ENCODE measurements at regions not wholly inside any gene's neighbourhood (a gene's known extent, or its start where the extent isn't known, plus 50 kb on each side); places are given as distances from the start of the nearest gene placed in this dataset.

GRCh38 chr14:86858031-86858430 is 1135.0 kb downstream of the GALC start:
- no peak overlapping the region for H2AFZ ChIP-seq (replicated peaks; ENCODE audit: low read length, poor library complexity)
- no peak overlapping the region for H3K4me3 ChIP-seq (ENCODE audit: insufficient read depth, low read depth, low read length)
- H3K4ac ChIP-seq (ENCODE audit: low read depth, low read length): peak overlapping the region; percentile 52; the same call in 1 of the 2 replicates
- peak overlapping the region; percentile 77; the same call in 1 of the 2 replicates for H4K5ac ChIP-seq (ENCODE audit: low read depth, low read length)
- dilution Hi-C loops (cut with HindIII; ENCODE audit: low sequenced_read_pairs, unreplicated experiment) (no loop called here), in situ Hi-C loops (cut with MboI; ENCODE audit: low sequenced_read_pairs) (no loop called here), intact Hi-C loops (cut with micrococcal nuclease) (no loop called here)
- peak overlapping the region; percentile 35 to 40 for H4K8ac ChIP-seq (ENCODE audit: low read depth in 2 of 2, low read length in 2 of 2)
- DNase-seq (peak; percentile 59), ATAC-seq (ENCODE audit: low read depth) (peak; percentile 72)
- CTCF ChIA-PET: no interaction called here
- no peaks in the 10 kb centered on the region for H4K20me1 ChIP-seq (ENCODE audit: insufficient read depth, low read length)
- WGBS, 2 experiments (ENCODE audit: extremely low coverage in 2 of 2, insufficient read length in 1 of 2): no CpG with 5 or more reads among the region's 3 CpGs
- no peak overlapping the region for H3K27ac ChIP-seq (ENCODE audit: insufficient read depth, low read length)
- peak overlapping the region; percentile 58; the same call in 1 of the 2 replicates for H3K14ac ChIP-seq (replicated peaks; ENCODE audit: low read depth, low read length)
- peak overlapping the region; percentile 57 for H2BK20ac ChIP-seq (ENCODE audit: low read depth, low read length)
- H2BK15ac ChIP-seq (ENCODE audit: low read depth, low read length): peak overlapping the region; percentile 12; the same call in 1 of the 3 replicates
- H2BK120ac ChIP-seq (ENCODE audit: low read depth, low read length): peak overlapping the region; percentile 60
- no TSS peak for BruUV-seq (replicated peaks)
- no peaks in the 10 kb centered on the region for H3K36me3 ChIP-seq (ENCODE audit: control insufficient read depth, insufficient read depth, low read length)
- peak overlapping the region; percentile 56; the same call in 1 of the 2 replicates for H3K18ac ChIP-seq (ENCODE audit: low read depth, low read length)
- H3K56ac ChIP-seq (ENCODE audit: extremely low read depth, insufficient read depth, low read length): no peak overlapping the region
- H3K9ac ChIP-seq (ENCODE audit: low read depth, low read length): no peak overlapping the region
- H2AK9ac ChIP-seq (replicated peaks; ENCODE audit: low read depth, low read length, poor library complexity): no peak overlapping the region
- no peak overlapping the region for H3K23ac ChIP-seq (ENCODE audit: low read depth, low read length)
- peaks cover 6% of the 10 kb centered on the region; the same call in 1 of the 2 replicates for H3K4me1 ChIP-seq (ENCODE audit: control insufficient read depth, insufficient read depth, low read length)
- no peak overlapping the region for H2AK5ac ChIP-seq (ENCODE audit: low read depth, low read length)
- peak overlapping the region; percentile 46; the same call in 1 of the 2 replicates for H3K4me2 ChIP-seq (ENCODE audit: low read depth, low read length)
- H2BK5ac ChIP-seq (ENCODE audit: low read depth, low read length, poor library complexity, severe bottlenecking): peak overlapping the region; percentile 63
- POLR2A ChIA-PET (ENCODE audit: unreplicated experiment): no interaction called here
- H3K27me3 ChIP-seq (ENCODE audit: control insufficient read depth, insufficient read depth, low read length): no peaks in the 10 kb centered on the region
- H4K91ac ChIP-seq (ENCODE audit: insufficient read depth, low read depth, low read length): no peak overlapping the region; the same call in 1 of the 2 replicates
- no peaks in the 10 kb centered on the region for H3K9me3 ChIP-seq (ENCODE audit: control insufficient read depth, insufficient read depth, low read length)
- no peaks in the 10 kb centered on the region for H3K9me1 ChIP-seq (ENCODE audit: insufficient read depth, low read length)
- peak; percentile 81 for TF ChIP-seq MAFK (IDR thresholded peaks at IDR 0.05; ENCODE audit: low read depth, low read length)
- no peak for TF ChIP-seq NFE2L2 (IDR thresholded peaks at IDR 0.05; ENCODE audit: low read depth, low read length)
- no peaks in the 10 kb centered on the region for H3K79me1 ChIP-seq (ENCODE audit: low read depth in 1 of 2, low read length in 2 of 2)

All from IMR-90 (cell line).